ENCODE measurements at regions not wholly inside any gene's neighbourhood (a gene's known extent, or its start where the extent isn't known, plus 50 kb on each side); places are given as distances from the start of the nearest gene placed in this dataset.

- Histone ChIP-seq H3K27me3 (no peaks in the 10 kb centered on the region), H3K27ac (no peak overlapping the region), H3K9me3 (peaks cover 0 to 6% (median 0%) of the 10 kb centered on the region in 12 donors), H3K36me3 (no peaks in the 10 kb centered on the region), H3K4me1 (no peaks in the 10 kb centered on the region), H3K4me3 (no peak overlapping the region)
- ATAC-seq, result no peak
- no peak for DNase-seq
- 74 to 82% (median 79%) methylated on average over 3 of the region's 3 CpGs for WGBS, 4 donors
- no peak for TF ChIP-seq POLR2A (IDR thresholded peaks at IDR 0.05)
- TF ChIP-seq CTCF (IDR thresholded peaks at IDR 0.05), result no peak
- intact Hi-C loops (cut with DNase I), result no loop called here
These were observed 104.4 kb downstream of the TRIM51G start for GRCh38 chr11:48879256-48879655.
